Activated CD4-positive, alpha-beta T cell treated with anti-CD3 and anti-CD28 coated beads, Interleukin-2, amount 50 U/mL, for 16 hours (primary cell): ENCODE measurements at regions not wholly inside any gene's neighbourhood (a gene's known extent, or its start where the extent isn't known, plus 50 kb on each side); places are given as distances from the start of the nearest gene placed in this dataset.

Source experiments
- DNase-seq: peaks from one replicate; pipeline ENCODE4 v3.0.0-alpha.2; 2020

DNA sequence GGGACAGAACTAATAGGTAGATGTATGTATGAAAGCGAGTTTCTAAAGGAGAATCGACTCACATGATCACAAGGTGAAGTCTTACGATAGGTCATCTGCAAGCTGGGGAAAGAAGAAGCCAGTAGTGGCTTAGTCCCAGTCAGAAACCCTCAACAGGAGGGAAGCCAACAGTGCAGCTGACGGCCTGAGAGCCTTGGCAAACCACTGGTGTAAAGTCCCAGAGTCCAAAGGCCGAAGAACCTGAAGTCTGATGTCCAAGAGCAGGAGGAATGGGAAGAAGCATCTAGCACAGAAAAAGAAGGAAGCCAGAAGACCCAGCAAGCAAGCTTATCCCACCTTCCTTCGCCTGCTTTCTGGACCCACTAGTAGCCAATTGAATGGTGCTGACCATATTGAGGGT lies 507.6 kb upstream of the ARGLU1 start:
- no peak for DNase-seq

DNA sequence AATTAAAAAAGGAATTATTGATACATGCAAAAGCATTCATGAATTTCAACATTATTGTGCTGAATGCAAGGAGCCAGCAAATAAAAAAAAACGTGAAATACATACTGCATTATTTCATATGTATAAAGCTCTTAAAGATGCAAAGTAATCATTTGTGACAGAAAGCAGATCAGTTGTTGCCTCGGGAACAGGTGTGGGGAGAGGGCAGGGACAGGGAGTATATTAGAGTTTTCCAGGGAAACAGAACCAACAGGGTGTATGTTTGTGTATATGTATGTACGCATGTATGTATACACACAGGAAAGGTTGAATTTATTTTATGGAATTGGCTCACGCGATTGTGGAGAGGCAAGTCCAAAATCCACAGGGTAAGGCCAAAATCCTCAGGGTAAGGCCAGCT lies 502.9 kb upstream of the ARGLU1 start:
- no peak for DNase-seq

DNA sequence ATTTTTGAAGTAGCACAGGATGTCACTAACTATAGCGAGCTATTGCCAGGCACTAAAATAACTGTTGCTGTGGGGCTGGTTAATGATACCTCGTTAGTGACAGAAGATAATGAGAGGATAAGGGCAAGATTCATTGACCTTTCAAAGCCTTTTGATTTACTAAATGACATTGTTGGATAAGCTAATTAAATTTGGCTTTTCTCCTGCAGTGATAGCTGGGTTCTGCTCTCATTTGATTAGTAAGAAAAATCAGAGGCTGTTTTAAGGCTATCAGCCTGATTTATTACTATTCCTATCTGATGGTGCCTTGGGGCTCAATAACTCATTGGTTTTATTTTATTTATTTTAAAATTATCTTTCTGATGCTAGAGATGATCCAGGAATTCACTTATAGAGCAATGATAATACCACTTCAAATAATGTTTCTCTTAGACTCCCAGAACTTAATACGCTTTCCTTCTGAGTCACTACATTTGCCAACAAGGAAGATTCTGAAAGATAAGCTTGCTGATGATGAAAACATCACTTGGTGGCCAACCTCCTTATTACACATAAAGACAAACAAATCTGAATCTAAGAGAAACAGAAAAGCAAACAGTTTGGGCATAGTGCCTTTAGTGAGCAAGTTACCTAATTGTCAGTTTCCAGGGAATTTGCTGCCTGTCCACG lies 501.3 kb upstream of the ARGLU1 start:
- DNase-seq, result no peak

DNA sequence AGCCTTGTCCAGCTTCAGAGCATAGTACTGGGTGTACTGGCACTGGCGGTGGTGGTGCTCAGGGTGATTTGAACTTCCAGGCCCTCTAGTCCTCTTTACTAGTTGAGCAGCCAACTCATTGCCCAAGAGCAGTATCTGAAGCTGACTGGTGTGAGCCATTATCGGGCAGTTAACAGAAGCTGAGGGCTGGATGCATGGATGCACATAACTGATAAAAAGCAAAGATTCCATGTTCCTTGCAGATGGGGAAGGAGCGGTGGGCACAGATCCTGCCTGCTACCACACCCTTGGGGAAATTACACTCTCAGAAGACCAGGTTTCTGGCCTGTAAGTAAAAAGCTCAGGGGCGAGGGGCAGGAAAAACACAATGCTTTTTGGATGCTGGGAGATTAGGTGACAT lies 499.4 kb upstream of the ARGLU1 start:
- DNase-seq, result no peak

DNA sequence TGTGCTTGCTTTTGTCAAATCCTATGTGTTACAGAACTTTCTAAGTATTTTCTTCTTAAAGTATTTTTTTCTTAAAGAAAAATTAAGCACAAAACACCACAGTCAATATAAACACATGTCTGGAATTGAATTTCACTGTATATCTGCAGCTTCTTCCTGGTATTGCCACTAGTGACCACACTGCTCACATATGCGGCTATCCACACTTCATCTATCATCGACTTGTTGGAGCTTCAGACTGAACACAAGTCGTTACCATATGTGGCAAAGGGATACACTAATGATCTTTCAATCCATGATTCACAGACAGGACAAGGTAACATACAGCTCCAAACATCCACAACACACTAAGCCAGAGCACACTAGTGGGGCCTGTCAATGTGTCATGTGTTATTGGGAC lies 498.4 kb upstream of the ARGLU1 start:
- DNase-seq, result no peak

DNA sequence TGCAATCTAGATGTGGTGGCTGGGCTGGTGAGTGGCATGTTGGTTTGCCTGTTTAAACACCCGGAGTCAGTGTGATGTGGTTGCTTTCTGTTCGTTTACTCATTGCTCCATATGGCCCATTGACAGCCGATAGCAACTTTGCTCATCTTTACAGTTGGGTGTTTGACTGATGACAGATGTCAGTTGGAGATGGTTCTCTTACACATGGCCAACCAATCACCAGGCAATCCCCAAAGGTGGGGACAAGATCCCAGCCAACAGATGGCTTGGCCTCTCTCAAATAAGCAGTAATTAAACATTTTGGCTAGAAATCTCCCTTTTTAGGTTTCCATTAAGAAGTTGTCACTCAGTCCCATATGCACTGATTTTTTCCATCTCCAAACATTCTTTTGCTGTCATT lies 497.1 kb upstream of the ARGLU1 start:
- DNase-seq, result no peak

DNA sequence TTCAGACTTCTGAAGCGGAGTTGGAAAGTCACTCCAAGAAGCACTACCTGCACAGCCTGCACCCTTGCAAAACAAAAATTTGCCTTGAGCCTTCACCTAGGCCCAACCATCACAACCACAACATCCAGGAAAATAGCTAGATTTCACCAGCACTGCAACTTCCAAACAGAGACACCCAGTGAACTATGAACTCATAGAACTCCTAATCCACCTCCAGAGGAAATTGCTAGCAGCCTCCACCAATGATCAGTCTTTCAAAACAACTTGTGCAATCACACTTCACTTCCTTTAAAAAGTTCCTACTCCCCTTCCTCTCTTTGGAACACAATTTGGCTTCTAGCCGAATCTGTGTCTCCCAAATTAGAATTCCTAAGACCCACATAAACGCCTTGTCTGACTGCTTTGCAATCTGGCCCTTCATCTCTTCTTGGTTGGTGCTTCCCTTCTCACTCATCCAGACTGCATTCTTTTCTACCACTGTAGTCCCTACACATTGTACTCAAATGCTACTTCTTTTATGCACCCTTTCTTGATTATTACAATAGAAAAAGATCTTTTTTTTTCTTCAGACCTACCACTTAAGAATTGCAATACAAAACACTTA lies 489.2 kb upstream of the ARGLU1 start:
- no peak for DNase-seq

DNA sequence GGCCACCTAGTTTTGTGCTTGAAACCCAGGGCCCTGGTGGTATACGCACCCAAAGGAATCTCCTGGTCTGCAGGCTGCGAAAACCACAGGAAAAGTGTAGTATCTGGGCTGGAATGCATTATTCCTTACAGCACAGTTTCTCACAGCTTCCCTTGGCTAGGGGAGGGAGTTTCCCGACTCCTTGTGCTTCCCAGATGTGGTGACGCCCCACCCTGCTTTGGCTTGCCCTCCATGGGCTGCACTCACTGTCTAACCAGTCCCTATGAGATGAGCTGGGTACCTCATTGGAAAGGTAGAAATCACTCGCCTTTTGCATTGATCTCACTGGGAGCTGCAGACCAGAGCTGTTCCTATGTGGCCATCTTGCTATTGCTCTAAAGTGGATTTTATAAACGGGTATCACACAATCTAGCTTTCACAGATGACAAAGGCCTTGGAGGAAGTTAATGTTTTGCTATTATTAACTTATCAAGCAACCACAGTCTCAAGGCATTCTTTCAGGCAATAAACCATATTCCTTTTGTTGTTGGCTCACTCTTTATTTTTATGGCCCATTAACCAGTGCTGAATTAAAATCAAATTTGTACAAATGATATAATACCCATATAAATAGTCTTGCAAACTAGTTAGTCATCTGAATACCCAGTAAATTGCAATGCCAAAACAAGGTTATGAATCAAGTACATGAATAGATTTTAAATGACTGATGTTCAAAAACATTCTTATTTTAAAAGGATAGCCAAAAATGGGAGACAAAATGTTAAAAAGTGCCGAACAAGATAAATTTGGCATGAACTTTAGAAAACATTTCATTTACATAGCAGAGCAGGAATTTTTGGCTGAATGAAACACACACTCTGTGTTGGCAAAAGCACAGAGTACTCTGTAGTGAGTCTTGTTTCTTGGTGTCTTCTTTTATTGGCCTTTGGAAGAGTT lies 475.4 kb upstream of the ARGLU1 start:
- DNase-seq, result no peak

DNA sequence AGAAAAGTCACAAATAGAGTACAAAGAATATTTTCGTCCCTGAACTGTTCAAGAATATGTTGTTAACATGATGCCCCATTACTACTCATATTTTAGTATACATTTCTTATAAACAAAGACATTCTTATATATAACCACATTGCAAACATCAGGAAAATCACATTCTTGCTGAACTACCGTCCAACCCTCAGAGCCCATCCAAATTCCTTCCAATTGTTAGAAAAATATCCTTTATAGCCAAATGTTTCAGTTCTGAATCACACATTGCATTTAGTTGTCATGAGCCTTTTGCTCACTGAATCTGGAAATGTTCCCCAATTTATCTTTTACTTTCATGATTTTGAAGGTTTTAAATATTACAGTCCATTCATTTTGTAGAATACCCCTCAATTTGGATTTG lies 467.8 kb upstream of the ARGLU1 start:
- no peak for DNase-seq

DNA sequence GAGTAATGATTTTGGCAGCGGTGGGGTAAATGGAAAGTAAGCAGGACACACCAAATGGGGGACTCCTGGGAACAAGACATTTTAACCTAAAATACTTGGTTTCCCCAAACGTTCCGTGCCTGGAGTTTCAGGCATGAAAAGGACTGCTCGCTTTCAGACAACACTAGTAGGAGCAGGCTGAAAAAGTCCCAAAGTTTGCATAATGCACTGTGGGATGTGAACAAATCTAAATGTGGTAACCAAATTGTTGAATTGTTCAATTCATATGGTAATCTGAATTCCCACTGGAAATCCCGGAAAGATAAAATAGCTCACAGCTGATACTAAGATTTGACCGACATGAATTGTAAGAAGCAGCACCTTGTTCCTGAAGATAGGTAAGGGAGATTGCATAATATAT lies 467.2 kb upstream of the ARGLU1 start:
- DNase-seq, result no peak

DNA sequence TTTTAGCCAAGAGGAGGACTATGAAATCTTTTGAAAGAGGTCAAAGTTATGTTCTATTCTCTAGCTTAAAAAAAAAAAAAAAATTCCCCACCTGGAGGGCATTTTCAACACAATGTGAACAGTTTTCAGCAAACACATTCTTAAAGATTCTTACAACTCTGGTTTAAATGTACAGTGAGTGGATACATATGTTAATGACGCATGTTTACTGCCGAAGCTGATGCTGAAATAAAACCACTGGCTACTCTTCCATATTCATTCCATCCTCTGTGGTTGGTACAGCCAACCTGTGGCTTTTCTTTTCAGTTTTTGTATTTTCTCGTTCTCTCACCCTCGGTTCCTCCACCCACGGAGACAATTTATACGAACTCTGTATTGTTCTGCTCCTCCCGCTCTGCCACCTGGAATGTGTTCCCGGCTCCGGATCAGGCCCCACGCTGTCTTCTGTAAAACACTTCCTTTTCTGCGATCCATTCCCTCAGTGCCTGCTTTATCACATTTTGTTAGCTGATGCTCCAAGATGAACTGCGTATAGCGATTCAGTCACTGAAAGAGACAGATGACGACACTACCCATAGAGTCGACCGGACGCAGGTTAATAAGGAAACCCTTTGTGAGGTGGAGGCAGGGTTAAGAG lies 466.4 kb upstream of the ARGLU1 start:
- no peak for DNase-seq

DNA sequence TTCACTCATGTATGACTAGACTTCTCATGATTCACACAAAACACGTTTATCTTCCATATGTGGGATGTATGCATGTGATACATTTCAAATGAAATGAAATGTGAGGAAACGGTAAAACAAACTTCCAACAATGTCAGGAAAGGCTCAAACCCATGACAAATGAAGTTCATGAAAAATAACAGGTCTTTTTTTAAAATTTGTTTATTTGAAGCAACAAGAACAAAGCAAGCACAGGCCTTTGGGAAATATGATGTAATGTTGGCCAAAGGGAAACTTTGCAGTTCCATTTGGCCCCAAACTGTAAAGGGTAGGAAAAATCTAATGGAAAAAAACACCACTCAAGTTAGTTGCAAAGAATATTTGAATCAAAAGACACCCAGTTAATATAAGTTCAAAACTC lies 463.8 kb upstream of the ARGLU1 start:
- DNase-seq, result no peak

DNA sequence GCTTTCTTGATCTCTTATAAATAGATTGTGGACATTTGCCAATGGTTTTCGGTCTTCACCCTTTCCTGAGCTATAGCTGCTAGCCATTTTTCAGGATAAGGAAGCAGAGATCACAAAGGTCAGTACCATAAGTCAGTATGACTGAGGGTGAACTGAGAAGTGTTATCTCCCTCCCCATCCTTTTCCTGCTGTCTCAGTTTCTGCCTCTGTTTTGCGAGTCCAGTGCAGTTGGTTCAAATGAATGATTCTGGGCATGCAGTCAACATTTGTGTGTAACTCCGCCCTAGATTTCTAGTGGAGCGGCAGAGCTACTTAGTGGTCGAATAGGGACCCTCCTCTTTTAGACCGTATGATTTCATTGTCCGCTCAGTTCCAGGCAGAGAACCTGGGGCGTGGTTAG lies 460.8 kb upstream of the ARGLU1 start:
- no peak for DNase-seq

DNA sequence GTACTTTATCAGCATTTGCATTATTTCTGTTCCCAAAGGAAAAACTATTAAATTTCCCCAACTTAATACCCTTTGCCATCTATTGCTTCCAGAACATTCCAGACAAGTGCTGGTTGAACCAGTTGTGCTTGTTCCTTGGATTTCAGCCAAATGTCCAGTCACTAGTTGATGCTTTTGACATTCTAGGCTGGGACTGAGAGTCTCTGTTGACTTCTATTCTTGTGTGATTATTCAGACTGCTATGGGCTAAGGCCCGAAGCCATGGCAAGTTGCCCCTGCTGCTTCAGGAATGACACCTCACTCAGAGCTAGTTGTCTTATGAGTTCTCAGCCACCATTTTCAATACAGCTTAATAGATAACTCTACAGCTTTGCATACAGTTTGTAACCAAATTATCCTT lies 458.1 kb upstream of the ARGLU1 start:
- no peak for DNase-seq

DNA sequence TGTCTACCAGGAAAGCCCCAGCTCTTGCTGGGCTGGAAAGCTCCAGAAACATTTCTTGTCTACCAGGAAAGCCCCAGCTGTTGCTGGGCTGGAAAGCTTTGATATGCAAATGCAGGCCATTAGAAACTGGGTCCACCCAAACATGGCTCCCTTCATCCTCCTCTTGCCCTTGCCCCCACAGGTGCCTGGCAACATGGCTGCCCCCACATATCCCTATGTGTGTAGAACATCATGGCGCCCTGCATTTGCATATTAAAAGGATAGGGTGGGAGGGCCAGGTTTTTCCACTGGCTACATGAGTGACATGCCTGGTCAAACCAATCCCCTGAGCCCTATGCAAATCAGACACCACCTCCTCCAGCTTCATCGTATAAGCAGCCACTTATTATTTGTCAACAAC lies 455.4 kb upstream of the ARGLU1 start:
- DNase-seq, result no peak

DNA sequence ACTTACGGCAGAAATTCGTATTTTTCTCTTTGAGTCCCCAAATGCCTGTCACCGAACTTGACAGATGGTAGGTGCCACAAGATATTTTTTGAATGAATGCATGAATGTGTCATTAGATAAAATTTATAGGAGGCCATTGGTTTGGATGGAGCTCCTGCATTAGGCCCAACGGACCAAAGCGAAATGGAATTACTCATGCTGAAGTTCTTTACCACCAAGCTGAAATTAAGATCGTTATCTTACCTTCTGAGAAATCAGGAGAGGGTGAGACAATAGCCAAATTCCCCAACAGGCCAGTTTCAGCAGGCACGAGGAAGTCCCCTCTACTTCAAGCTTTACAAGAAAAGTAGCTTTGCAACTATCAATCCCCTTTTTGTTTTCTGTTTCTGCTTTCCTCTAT lies 452.5 kb upstream of the ARGLU1 start:
- no peak for DNase-seq

DNA sequence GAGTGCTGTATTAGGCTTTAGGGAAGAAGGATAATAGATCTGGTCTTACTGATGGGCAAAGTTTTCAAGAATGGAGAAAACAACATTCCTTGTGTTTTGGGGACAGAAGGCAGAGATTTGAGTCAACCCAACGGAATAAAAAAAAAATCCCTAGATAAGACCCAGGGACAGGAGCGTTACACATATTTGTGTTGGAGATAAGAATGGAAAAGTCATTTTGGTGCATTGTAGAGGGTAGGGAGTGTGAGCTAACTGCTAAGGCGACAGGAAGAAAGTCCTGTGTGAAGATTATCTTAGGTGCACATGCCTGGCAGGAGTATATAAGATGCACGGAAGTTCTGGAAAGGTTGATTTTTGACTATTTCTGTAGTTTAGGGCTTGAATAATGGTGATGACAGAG lies 450.3 kb upstream of the ARGLU1 start:
- DNase-seq, result no peak

DNA sequence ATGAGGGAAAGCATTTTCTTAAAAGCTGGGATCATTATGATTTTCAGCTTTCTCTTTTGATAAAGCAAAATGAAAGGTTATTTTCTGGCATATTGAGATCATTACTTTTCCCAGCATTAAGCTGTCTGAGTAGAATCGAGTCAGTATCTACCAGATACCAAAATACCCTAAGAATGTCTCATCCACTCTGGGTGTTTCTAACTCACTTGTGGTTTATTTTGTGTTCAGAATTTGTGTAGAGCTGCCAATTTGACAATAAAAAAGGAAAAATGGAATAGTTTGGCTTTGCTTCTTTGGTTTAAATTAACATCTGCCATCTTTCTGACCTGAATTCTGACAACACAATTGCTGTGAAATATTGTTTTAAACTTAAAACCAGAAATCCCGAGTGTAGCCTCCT lies 438.7 kb upstream of the ARGLU1 start:
- no peak for DNase-seq

DNA sequence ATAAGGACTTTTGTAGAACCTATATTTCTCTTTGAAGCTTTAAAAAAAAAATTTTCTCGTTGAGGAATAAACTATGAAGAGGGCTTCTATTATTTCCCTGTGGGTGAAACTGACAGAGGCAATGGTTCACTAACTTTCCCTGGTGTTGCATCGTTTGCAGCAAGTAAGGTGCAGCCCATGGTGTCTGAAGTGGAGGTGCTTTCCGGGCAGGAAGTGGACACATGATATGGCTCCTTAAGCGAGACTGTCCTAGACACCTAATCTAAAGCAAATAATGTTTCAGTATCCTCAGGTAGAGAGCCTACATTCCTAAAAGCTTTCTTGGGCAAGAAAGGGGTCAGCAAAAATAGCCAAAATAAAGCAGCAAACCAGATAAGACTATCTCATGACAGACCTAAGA lies 437.6 kb upstream of the ARGLU1 start:
- DNase-seq, result no peak

DNA sequence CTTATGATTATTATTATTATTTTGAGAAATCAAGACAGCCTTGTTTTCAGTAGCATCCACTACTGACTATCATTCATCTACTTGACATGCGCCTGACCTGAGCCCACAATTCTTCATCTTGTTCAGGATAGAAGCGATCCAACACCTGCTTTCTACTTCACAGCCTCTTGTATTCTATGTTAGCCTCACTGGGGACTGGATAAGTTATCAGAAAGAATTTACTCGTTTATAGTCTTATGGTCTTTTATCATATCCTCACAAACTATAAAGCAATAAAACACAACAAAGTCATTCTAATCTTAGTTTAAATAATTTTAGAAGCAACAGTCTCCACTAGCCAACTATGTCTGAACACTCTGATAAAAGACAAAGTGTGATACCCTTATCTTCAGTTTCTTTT lies 436.0 kb upstream of the ARGLU1 start:
- DNase-seq, result no peak

DNA sequence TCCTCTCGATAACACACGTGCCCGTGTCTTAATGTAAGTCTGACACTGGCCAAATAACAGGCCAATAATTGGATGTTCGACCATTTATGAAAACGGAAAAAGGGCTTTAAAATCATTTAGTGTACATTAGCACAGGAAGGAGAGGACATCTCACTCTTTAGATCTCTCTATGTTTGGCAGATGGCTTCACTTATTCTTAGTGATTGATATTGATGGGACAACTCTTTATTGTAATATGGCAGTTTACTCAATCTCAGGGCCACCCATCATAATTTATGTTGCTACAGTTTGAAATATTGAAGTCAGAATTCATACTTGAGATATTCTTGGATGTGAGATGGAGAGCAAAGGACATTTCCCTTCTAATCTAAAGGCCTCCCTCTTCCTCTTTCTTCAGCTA lies 430.7 kb upstream of the ARGLU1 start:
- no peak for DNase-seq

DNA sequence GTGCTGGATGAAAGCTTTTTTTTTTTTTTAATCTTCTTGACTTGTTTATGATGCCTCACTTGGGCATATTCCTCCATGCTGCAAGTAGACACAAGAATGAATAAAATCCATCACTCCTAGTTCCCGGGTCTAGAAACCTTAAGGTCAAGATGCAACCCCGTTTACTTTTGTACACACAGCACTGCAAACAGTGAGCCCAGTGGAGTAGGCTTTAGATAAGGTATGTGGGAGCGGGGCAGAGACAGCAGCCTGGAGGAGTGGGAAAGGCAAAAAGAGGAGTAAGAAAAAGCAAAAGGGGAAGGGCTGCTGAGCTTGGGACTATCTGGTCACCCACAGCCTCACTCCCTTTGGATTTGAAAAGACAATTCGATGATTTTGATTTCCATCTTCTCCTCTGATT lies 429.8 kb upstream of the ARGLU1 start:
- no peak for DNase-seq

DNA sequence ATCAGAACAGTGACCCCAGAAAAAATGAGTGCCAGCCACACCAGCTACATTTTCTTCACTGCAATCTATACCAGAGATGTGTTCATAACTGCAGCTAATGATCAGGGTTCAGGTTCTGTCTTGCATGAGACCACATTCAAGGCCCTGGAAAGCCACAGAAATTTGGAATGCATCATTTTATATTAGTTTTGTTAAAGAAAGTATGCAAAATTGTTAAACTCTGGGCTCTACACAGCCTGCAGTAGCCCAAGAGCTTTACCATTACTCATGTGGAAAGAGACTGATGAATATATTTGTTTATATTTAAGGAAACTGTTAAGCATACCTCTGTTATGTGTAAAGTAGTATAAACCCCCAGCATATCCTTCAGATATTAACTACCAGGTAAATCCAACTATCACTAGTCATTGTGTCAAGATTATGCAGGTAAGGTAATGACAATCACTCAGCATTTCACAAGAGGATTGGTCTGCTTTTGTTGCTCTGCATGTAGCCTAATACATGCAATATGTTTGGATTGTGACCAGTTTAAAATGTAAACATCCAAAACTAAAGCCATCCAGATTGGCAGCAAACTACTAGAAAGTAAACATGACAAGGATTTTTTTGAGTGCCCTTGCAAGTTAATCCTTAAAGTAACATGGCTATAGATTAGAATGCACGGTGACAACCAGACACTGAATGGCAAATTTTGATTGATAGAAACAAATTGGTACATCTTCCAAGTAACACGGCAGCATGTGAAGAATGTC lies 429.1 kb upstream of the ARGLU1 start:
- no peak for DNase-seq
